Hepatocyte (in vitro differentiated cells): ENCODE measurements at regions not wholly inside any gene's neighbourhood (a gene's known extent, or its start where the extent isn't known, plus 50 kb on each side); places are given as distances from the start of the nearest gene placed in this dataset.

ENCODE experiments used
- EZH2 ChIP-seq: fragments of 200-600 bp; sonication (generic); IDR thresholded peaks from 2 replicates; pipeline ENCODE4 v1.6.1; 2016; ENCODE audit warnings: antibody characterized with exemption, mild to moderate bottlenecking, borderline replicate concordance
- EZH2phosphoT487 ChIP-seq: fragments of 200-600 bp; sonication (generic); IDR thresholded peaks from one replicate; pipeline ENCODE4 v1.6.1; 2018; ENCODE audit warnings: antibody characterized with exemption, mild to moderate bottlenecking, low read depth, moderate library complexity; ENCODE audit not compliant: unreplicated experiment, severe bottlenecking
- TF ChIP-seq, protein P1 (sequence below): fragments of 200-600 bp; sonication (generic); IDR thresholded peaks from 2 replicates; pipeline ENCODE4 v1.5.1; 2016; ENCODE audit warnings: antibody characterized with exemption, mild to moderate bottlenecking; ENCODE audit not compliant: poor library complexity

DNA sequence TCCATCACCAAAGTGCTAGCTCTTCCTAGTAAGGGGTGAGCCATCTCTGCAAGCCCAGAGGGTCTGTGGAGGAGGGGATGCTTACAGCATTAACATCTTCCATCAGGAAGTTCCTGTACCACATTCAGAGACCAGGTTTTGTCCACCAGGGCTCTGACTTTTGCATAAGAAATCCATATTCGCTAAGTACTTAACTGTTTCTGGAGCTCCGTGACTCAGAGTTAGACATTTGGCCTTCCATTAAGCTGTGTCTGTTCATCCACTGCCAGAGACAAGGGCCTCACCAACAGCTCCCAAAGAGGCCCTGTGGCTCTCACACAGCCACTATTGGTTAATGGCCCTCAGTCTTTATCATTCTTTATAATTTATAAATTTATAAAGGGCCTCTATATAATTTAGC is 144.6 kb downstream of the ADAMTS15 start:
- TF ChIP-seq, protein P1, sequence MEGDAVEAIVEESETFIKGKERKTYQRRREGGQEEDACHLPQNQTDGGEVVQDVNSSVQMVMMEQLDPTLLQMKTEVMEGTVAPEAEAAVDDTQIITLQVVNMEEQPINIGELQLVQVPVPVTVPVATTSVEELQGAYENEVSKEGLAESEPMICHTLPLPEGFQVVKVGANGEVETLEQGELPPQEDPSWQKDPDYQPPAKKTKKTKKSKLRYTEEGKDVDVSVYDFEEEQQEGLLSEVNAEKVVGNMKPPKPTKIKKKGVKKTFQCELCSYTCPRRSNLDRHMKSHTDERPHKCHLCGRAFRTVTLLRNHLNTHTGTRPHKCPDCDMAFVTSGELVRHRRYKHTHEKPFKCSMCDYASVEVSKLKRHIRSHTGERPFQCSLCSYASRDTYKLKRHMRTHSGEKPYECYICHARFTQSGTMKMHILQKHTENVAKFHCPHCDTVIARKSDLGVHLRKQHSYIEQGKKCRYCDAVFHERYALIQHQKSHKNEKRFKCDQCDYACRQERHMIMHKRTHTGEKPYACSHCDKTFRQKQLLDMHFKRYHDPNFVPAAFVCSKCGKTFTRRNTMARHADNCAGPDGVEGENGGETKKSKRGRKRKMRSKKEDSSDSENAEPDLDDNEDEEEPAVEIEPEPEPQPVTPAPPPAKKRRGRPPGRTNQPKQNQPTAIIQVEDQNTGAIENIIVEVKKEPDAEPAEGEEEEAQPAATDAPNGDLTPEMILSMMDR: no peak
- TF ChIP-seq EZH2 (no peak), EZH2phosphoT487 (no peak)
